ENCODE measurements at regions not wholly inside any gene's neighbourhood (a gene's known extent, or its start where the extent isn't known, plus 50 kb on each side); places are given as distances from the start of the nearest gene placed in this dataset.
A peak's percentile ranks its signal among the peaks of the same experiment; 100 is the strongest.

DNA sequence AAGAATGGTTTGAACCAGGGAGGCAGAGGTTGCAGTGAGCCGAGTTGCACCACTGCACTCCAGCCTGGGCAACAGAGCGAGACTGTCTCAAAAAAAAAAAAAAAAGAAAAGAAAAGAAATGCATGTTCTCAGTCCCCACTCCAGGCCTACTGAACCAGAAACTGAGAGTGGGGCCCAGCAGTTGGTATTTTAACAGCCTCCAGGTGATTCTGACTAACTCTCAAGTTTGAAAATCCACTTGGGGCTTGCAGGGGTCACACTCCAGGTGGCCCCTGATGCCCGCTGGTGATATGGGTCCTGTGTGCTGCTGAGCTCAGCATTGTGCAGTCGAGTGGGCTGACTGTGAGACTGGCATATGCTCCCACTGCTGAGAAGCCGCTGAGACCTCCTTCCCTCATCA is 133.7 kb upstream of the C2CD4B start:
- TF ChIP-seq TAF1 (IDR thresholded peaks at IDR 0.05; ENCODE audit: low read depth), result no peak
- TF ChIP-seq CREB1 (IDR thresholded peaks at IDR 0.05; ENCODE audit: low read depth), result no peak
- no peak for TF ChIP-seq RAD21 (IDR thresholded peaks at IDR 0.05; ENCODE audit: low read depth)
- TF ChIP-seq EP300 (IDR thresholded peaks at IDR 0.05; ENCODE audit: borderline replicate concordance), result no peak
- TF ChIP-seq TEAD4 (IDR thresholded peaks at IDR 0.05), result no peak
- TF ChIP-seq REST (IDR thresholded peaks at IDR 0.05; ENCODE audit: low read depth), result no peak
- TF ChIP-seq TCF12 (IDR thresholded peaks at IDR 0.05; ENCODE audit: low read depth), result no peak
- no peak for TF ChIP-seq CEBPB (IDR thresholded peaks at IDR 0.05)
- no peak for TF ChIP-seq ZBTB7A (IDR thresholded peaks at IDR 0.05; ENCODE audit: low read depth)
- TF ChIP-seq, protein P1, sequence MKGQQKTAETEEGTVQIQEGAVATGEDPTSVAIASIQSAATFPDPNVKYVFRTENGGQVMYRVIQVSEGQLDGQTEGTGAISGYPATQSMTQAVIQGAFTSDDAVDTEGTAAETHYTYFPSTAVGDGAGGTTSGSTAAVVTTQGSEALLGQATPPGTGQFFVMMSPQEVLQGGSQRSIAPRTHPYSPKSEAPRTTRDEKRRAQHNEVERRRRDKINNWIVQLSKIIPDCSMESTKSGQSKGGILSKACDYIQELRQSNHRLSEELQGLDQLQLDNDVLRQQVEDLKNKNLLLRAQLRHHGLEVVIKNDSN (IDR thresholded peaks at IDR 0.05), result no peak
- no peak for TF ChIP-seq EGR1 (IDR thresholded peaks at IDR 0.05)
- no peak for TF ChIP-seq MAX (IDR thresholded peaks at IDR 0.05)
- no peak for TF ChIP-seq NFIC (IDR thresholded peaks at IDR 0.05)
- TF ChIP-seq FOXM1 (IDR thresholded peaks at IDR 0.05; ENCODE audit: borderline replicate concordance, low read depth), result no peak
- no peak for TF ChIP-seq YY1 (IDR thresholded peaks at IDR 0.05; ENCODE audit: low read depth)

GRCh38 chr15:62299541-62299940 is 134.5 kb upstream of the C2CD4B start:
- TF ChIP-seq EP300 (IDR thresholded peaks at IDR 0.05; ENCODE audit: borderline replicate concordance) (no peak), TCF12 (IDR thresholded peaks at IDR 0.05; ENCODE audit: low read depth) (no peak), ZBTB7A (IDR thresholded peaks at IDR 0.05; ENCODE audit: low read depth) (no peak), CEBPB (IDR thresholded peaks at IDR 0.05) (no peak), MAX (IDR thresholded peaks at IDR 0.05) (no peak), YY1 (IDR thresholded peaks at IDR 0.05; ENCODE audit: low read depth) (no peak), CREB1 (IDR thresholded peaks at IDR 0.05; ENCODE audit: low read depth) (no peak), FOXM1 (IDR thresholded peaks at IDR 0.05; ENCODE audit: borderline replicate concordance, low read depth) (no peak), NFIC (IDR thresholded peaks at IDR 0.05) (no peak), TEAD4 (IDR thresholded peaks at IDR 0.05) (no peak), TAF1 (IDR thresholded peaks at IDR 0.05; ENCODE audit: low read depth) (no peak)
- TF ChIP-seq, protein P1 (IDR thresholded peaks at IDR 0.05), result no peak

DNA sequence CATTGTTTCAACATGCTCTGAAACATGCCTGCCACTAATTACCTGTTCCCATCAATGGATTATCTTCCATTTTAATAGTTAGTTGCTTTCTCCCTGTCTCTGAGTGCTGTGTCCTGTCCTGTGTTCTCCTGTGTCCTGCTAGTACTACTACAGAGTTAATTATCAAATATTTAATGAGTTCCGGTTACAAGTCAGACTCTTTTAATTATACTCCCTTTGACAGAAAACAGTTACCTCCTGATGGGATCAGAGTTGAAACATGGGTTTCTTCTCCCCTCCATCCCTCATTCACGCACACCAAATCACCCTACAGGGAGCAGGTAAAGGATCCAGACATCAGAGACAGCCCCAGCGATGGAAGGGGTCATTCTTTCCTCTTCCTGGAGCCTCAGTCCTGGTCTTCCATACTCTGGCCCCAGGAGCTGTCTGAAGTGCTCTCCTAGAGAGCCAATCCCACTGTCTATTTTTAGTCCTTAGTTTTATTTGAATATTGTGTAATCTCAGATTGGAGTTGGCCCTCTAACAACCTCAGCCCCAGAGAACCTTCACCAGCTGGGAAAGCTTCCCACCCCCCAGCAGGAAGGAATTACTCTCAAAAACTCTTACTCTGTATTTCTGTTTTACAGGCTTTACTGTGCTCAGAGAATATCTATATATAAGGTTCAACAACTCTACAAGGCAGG is 137.0 kb upstream of the C2CD4B start:
- TF ChIP-seq TEAD4 (IDR thresholded peaks at IDR 0.05), result no peak
- TF ChIP-seq EGR1 (IDR thresholded peaks at IDR 0.05), result no peak
- no peak for TF ChIP-seq CEBPB (IDR thresholded peaks at IDR 0.05)
- no peak for TF ChIP-seq NFIC (IDR thresholded peaks at IDR 0.05)
- no peak for TF ChIP-seq EP300 (IDR thresholded peaks at IDR 0.05; ENCODE audit: borderline replicate concordance)
- TF ChIP-seq TCF12 (IDR thresholded peaks at IDR 0.05; ENCODE audit: low read depth), result no peak
- no peak for TF ChIP-seq REST (IDR thresholded peaks at IDR 0.05; ENCODE audit: low read depth)
- no peak for TF ChIP-seq CREB1 (IDR thresholded peaks at IDR 0.05; ENCODE audit: low read depth)

DNA sequence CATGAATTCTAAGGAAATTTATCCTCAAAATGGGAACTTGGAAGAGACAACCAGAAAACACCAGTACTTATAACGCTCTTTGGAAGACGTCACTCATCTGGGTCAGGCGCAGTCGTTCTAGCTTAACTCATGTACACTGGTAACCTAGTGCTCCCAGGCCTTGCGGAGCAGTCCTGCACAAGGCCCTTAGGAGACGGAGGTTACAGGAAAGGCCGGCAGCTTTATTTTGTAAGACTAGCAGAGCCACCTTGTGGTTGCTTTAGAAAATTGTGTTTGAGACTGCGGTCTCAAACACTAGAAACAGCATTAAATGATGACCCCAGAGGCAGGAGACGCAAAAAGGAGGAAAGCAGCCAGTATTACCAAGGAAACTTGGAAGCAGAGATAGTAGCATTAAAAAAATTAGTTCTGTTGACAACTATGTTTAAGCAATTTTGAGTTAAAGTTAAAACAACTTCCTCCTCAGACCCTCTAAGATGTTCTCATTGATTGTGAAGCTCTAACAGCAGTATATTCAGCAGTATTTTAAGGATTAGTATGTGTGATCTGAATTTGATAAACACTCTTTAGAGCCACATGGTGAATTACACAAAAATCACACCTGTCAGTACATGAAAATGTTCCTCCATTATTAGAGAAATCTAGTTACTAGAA is 141.9 kb upstream of the C2CD4B start:
- TF ChIP-seq EGR1 (IDR thresholded peaks at IDR 0.05), result no peak
- TF ChIP-seq RAD21 (IDR thresholded peaks at IDR 0.05; ENCODE audit: low read depth), result peak; percentile 80

DNA sequence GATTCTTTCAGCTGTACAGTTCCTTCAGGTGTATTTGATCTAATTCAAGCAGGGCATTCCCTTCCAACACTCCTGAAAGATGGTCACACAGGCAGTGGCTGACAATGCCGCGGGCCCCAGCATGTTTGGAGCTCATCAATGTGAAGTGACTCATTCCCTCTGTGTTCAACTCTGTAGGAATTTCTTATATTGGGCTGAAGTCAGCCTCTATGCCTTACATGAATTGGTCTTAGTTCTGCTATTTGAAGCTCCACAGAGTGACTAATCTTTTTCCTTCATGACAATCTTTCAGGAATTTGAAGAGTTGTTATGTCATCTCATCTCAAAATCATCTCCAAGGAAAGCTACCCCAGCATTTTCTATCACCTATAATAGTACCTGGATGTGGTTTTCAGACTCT is 142.5 kb upstream of the C2CD4B start:
- TF ChIP-seq RAD21 (IDR thresholded peaks at IDR 0.05; ENCODE audit: low read depth) (no peak), MAX (IDR thresholded peaks at IDR 0.05) (no peak), CREB1 (IDR thresholded peaks at IDR 0.05; ENCODE audit: low read depth) (no peak), YY1 (IDR thresholded peaks at IDR 0.05; ENCODE audit: low read depth) (no peak)
